ENCODE measurements at regions not wholly inside any gene's neighbourhood (a gene's known extent, or its start where the extent isn't known, plus 50 kb on each side); places are given as distances from the start of the nearest gene placed in this dataset.

DNA sequence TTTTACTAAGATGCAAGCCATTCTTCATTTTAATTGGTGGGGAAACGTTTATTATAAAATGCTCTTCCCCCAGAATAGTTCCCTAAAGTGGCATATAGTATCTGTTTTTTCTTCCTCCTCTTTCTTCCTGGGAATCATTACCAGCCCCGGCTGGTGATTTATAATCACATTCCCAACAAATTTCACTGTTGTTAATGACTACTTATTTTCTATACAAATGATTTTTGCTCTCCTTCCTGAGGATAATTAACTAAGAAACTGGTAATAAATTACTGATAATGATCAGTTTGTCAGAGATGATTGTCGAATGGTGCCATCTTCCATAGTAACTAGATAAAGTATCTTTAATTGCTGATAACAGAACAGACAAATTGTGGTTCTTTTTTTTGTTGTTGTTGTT, 785.5 kb upstream of the RBFOX1 start:
- ChIA-PET POLR2A (no interaction called here), CTCF (no interaction called here)
- Mint-ChIP-seq H3K4me3 (no peak overlapping the region), H3K36me3 (ENCODE audit: low read depth) (no peaks in the 10 kb centered on the region), H3K27ac (no peak overlapping the region), H3K9me3 (peaks cover 10% of the 10 kb centered on the region), H3K27me3 (no peaks in the 10 kb centered on the region), H3K4me1 (no peaks in the 10 kb centered on the region)
- no peak for DNase-seq

DNA sequence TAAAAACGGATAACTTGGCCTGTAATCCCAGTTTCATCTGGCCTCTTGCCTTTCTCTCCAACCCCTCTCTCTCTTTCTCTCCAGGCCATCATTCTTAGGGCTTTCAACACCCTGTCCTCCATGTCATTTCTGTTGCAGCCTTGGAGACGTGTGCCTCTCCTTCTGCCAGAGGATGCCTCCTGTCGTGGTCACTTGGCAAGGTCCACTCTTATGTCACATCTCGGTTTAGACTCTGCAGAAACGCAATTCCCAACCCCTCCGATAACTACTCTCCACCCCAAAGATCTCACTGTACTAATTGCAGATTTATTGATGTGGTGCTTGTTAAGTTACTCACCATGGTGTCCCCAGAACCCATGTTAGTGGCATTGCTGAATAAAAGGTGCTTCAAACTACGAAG, 787.3 kb upstream of the RBFOX1 start:
- Mint-ChIP-seq H3K27ac (no peak overlapping the region), H3K4me3 (no peak overlapping the region), H3K27me3 (no peaks in the 10 kb centered on the region), H3K36me3 (ENCODE audit: low read depth) (no peaks in the 10 kb centered on the region), H3K4me1 (no peaks in the 10 kb centered on the region), H3K9me3 (peaks cover 18% of the 10 kb centered on the region)
- ChIA-PET CTCF (no interaction called here), POLR2A (no interaction called here)
- DNase-seq, result no peak

DNA sequence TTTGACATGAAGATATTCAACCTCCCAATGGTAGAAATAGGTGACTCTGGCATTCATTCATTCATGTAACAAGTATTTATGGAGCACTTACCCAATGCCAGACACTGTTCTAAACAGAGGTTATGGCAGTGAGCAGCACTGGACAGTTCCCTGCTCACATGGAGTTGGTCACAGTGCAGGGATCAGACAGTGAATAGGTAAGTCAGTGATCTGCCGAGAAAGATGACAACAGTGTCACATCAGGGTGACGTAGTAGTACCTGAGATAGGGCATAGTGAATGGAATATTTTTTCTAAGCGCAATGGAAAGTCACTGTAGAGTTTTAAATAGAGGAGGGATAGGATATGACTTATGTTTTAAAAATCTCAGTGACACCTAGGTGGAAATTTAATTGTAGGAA, 791.4 kb upstream of the RBFOX1 start:
- Mint-ChIP-seq H3K4me3 (no peak overlapping the region), H3K4me1 (no peaks in the 10 kb centered on the region), H3K27me3 (no peaks in the 10 kb centered on the region), H3K36me3 (ENCODE audit: low read depth) (no peaks in the 10 kb centered on the region), H3K9me3 (peaks cover 12% of the 10 kb centered on the region), H3K27ac (no peak overlapping the region)
- no peak for DNase-seq
- ChIA-PET POLR2A (no interaction called here), CTCF (no interaction called here)

DNA sequence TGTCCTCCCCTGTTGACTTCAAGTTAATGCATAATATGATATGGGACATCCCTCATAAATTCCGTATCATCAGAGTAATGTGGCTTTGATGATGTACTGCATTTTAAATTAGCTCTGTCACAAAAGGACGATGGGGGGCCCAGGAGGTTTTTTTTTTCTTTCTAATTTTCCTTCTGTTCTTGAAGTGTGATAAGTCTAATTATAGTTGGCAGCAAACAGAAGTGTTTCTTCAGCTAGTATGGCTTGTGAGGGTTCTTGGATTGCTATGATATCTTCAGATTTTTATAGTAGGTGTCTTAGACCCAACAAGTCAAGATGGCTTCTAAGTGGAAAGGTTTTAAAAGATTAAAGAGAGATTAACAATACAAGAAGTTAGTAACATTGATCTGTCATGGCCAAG, 796.2 kb upstream of the RBFOX1 start:
- Mint-ChIP-seq H3K27me3 (no peaks in the 10 kb centered on the region), H3K36me3 (ENCODE audit: low read depth) (no peaks in the 10 kb centered on the region), H3K9me3 (peaks cover 12% of the 10 kb centered on the region), H3K4me3 (no peak overlapping the region), H3K4me1 (no peaks in the 10 kb centered on the region), H3K27ac (no peak overlapping the region)
- ChIA-PET CTCF (no interaction called here), POLR2A (no interaction called here)
- DNase-seq, result no peak

DNA sequence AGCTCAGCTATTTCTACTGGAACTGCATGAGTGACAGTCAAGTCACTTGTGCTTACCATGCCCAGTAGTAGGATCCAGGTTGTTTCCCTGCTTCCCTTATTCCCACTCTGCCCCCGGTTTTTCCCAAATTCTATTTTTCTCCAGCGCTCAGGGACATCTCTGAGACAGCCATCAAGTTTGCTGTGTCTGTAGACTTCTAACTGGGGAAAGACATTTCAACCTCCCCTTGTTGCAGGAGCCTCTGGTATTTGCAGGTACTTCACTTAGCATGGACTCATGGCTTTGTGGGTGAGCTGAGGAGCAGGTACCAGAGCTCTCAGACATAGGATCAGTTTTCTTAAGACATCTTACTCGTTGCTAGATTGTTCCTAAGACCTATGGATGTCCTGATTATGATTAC, 801.6 kb upstream of the RBFOX1 start:
- H3K9me3 Mint-ChIP-seq, result peaks cover 18% of the 10 kb centered on the region
- POLR2A ChIA-PET, result no interaction called here

DNA sequence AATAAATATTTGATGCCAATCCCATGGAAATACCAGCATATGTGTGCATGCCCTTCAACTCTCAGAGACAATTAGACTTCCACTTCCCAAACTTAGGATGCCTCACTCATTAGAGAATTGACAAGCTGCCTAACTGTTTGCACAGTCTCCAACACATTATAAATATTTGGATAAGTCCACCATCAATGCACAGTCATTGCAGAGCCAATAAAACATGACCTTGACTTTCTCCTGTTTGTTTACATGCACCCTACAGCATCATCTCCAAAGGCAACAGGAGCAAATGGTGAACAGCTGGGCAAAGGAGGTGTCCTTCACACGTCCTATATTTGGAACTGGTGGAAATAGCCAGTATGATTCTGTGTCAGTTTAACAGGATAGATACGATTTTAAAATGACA, 804.4 kb upstream of the RBFOX1 start:
- POLR2A ChIA-PET, result no interaction called here
- Mint-ChIP-seq H3K27me3 (no peaks in the 10 kb centered on the region), H3K36me3 (ENCODE audit: low read depth) (no peaks in the 10 kb centered on the region), H3K4me1 (no peaks in the 10 kb centered on the region), H3K27ac (no peak overlapping the region), H3K4me3 (no peak overlapping the region), H3K9me3 (peaks cover 21% of the 10 kb centered on the region)
- CTCF ChIA-PET, result no interaction called here
- DNase-seq, result no peak

More for the DNA sequence above, 801.6 kb upstream of the RBFOX1 start:
- Mint-ChIP-seq H3K4me1 (no peaks in the 10 kb centered on the region), H3K4me3 (no peak overlapping the region), H3K27ac (no peak overlapping the region), H3K27me3 (no peaks in the 10 kb centered on the region), H3K36me3 (ENCODE audit: low read depth) (no peaks in the 10 kb centered on the region)
- DNase-seq, result no peak
- CTCF ChIA-PET, result no interaction called here

DNA sequence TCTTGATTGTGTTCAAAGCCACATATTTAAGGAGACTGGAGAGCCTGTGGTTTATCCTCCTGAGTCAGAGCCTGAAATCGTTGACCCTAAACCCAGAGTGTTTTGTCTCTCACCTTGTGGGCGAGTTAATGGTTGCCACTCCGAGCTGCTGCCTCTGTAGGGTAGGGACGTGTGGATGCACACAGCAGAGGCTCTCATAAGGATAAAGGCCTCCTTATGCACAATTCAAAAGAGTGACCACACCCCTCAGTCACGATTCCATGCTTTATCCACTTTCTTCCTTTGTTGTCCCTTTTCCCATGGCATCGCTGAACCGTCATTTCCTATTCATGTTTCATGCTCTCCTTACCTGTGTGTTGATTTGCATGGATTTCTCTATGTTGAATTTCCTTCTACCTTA, 805.0 kb upstream of the RBFOX1 start:
- no peak for DNase-seq
- Mint-ChIP-seq H3K36me3 (ENCODE audit: low read depth) (no peaks in the 10 kb centered on the region), H3K4me3 (no peak overlapping the region), H3K27ac (no peak overlapping the region), H3K4me1 (no peaks in the 10 kb centered on the region), H3K9me3 (peaks cover 15% of the 10 kb centered on the region), H3K27me3 (no peaks in the 10 kb centered on the region)
- CTCF ChIA-PET, result no interaction called here
- POLR2A ChIA-PET, result no interaction called here

DNA sequence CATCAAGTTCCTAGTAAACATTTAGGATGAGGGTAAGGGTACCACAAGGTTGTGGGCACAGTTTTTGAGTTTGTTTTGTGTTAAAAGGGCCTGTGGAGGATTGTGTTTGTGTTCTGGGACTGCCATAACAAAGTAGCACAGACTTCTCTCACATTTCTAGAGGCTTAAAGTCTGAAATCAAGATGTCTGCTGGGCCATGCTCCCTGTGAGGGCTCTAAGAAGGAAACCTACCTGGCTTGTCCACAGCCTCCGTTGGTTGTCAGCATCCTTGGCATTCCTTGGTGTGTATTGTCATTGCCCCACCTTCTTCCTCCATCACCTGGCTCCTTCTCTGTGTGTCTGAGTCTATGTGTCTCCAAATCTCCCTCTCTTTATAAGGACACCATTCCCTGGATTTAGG, 808.1 kb upstream of the RBFOX1 start:
- ChIA-PET POLR2A (no interaction called here), CTCF (no interaction called here)
- DNase-seq, result no peak
- no peaks in the 10 kb centered on the region for H3K36me3 Mint-ChIP-seq (ENCODE audit: low read depth)
- H3K4me3 Mint-ChIP-seq, result no peak overlapping the region
- H3K4me1 Mint-ChIP-seq, result no peaks in the 10 kb centered on the region
- H3K27ac Mint-ChIP-seq, result no peak overlapping the region
- H3K9me3 Mint-ChIP-seq, result peaks cover 5% of the 10 kb centered on the region
- H3K27me3 Mint-ChIP-seq, result no peaks in the 10 kb centered on the region

DNA sequence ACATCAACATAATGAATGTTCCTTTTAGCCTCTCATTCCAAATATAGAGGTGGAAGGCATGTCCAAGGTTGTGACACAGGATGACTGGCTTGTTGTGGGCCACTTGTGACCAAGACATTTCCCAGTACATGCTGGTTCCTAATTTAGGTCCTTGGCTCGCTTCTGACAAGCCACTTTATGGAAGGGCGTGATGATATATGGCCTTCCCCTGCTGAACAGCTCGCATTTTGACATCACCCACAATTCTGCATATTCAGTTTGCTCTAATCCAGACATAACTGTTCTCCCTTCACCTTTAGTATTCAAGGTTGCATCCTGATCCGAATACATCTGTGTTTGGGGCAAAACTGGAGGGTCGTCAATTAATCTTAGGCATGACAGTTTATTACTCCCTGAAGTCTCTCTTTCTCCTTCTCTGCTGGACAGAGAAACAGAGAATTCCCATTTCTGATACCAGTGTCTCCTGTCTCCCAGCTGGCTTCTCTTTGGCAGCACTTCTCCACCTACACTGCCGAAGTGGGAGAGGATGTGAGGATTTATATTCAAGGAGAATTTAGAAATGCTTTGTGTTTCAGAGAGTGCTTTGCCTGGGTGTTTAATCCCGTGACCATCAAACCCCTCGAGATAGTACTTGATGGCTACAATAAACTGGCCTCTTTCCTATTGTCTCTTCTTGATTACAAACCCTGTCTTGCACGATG, 815.5 kb upstream of the RBFOX1 start:
- POLR2A ChIA-PET, result no interaction called here

DNA sequence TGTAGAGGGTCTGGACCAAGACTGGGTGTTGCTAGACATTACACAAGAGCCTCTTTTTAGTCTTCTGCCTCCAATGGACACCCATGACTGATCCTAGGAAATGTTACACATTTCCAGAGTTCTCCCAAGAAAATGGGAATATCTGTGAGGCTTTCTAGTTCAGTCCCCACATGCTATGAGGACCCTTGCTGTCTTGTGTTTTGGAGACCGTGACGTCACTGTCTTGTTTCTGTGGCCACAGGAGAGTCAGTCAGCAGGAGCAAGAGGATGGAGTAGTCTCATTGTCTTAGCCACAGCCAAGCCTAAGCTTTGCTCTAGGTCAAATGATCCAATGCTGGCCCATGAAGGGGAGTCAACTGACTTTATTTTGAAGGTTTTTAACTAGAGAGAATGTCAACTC, 820.1 kb upstream of the RBFOX1 start:
- ChIA-PET POLR2A (no interaction called here), CTCF (no interaction called here)
- H3K9me3 Mint-ChIP-seq, result peaks cover 11% of the 10 kb centered on the region
- no peaks in the 10 kb centered on the region for H3K4me1 Mint-ChIP-seq
- no peak for DNase-seq
- H3K27me3 Mint-ChIP-seq, result no peaks in the 10 kb centered on the region
- no peak overlapping the region for H3K27ac Mint-ChIP-seq
- H3K36me3 Mint-ChIP-seq (ENCODE audit: low read depth), result no peaks in the 10 kb centered on the region
- H3K4me3 Mint-ChIP-seq, result no peak overlapping the region

More for the DNA sequence above, 815.5 kb upstream of the RBFOX1 start:
- H3K27ac Mint-ChIP-seq, result no peak overlapping the region
- H3K4me3 Mint-ChIP-seq, result no peak overlapping the region
- no peaks in the 10 kb centered on the region for H3K4me1 Mint-ChIP-seq
- DNase-seq, result no peak
- no peaks in the 10 kb centered on the region for H3K36me3 Mint-ChIP-seq (ENCODE audit: low read depth)
- no peaks in the 10 kb centered on the region for H3K27me3 Mint-ChIP-seq
- CTCF ChIA-PET, result no interaction called here
- peaks cover 21% of the 10 kb centered on the region for H3K9me3 Mint-ChIP-seq

DNA sequence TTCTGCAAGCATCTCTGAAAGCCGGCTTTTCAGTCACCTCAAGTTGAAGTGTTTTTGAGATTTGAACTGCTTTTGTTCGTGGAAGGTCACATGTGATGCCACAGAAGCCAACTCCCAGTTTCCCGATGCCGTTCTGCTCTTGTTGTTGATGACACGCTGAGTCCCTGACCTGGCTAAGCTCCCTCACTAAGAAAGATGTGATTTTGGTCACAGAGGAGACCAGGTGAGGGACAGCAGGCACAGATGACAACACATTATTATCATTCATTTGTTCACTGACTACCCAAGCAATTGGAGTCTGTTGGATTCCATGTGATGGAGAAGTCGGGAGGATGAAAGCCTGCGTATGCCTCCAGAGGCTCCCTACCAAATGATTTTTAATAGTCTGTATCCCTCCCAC, 822.4 kb upstream of the RBFOX1 start:
- Mint-ChIP-seq H3K36me3 (ENCODE audit: low read depth) (no peaks in the 10 kb centered on the region), H3K9me3 (peaks cover 20% of the 10 kb centered on the region), H3K27me3 (no peaks in the 10 kb centered on the region), H3K4me3 (no peak overlapping the region), H3K27ac (no peak overlapping the region), H3K4me1 (no peaks in the 10 kb centered on the region)
- POLR2A ChIA-PET, result no interaction called here
- CTCF ChIA-PET, result no interaction called here
- no peak for DNase-seq

DNA sequence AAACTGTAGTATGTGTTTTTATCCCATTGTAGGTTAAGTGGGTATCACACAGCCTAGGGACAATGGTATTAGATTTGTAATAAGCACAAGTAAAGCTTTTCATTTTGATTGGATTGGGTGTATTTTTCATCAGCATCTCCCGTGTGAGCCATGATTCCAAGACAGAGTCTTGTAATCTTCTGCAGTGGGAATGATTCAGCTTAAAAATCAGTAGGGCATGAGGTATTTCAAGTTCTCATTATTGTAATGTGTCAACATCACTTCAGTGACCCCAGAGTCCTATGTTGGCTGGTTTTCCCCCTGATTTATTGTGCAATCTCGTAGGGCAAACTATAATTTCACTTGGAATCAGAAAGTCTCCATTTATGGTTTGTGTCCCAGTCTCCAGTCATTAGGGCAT, 833.2 kb upstream of the RBFOX1 start:
- Mint-ChIP-seq H3K27ac (no peak overlapping the region), H3K4me3 (no peak overlapping the region), H3K4me1 (no peaks in the 10 kb centered on the region), H3K36me3 (ENCODE audit: low read depth) (no peaks in the 10 kb centered on the region), H3K27me3 (no peaks in the 10 kb centered on the region), H3K9me3 (peaks cover 11% of the 10 kb centered on the region)
- POLR2A ChIA-PET, result no interaction called here
- CTCF ChIA-PET, result no interaction called here
- no peak for DNase-seq

DNA sequence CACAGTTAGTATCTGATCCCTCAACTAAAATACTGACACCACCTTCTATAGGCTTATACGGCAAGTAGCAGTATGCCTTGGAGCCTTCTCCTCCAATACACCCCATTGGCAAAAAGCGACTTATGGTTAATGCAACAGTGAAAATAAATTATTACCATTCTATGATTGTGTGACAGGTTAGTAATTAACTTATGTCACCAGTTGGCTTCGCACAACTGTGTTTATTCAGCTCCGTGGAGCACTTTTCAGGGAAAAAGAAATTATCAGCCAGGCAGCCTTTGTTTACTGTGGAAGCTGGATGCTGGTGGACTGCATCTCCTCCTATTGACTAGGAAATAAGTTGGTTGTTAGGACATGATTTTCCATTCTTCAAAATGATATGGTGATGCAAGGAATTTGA, 833.8 kb upstream of the RBFOX1 start:
- Mint-ChIP-seq H3K36me3 (ENCODE audit: low read depth) (no peaks in the 10 kb centered on the region), H3K4me3 (no peak overlapping the region), H3K9me3 (peaks cover 13% of the 10 kb centered on the region), H3K27ac (no peak overlapping the region), H3K4me1 (no peaks in the 10 kb centered on the region), H3K27me3 (no peaks in the 10 kb centered on the region)
- POLR2A ChIA-PET, result no interaction called here
- CTCF ChIA-PET, result no interaction called here
- DNase-seq, result no peak

DNA sequence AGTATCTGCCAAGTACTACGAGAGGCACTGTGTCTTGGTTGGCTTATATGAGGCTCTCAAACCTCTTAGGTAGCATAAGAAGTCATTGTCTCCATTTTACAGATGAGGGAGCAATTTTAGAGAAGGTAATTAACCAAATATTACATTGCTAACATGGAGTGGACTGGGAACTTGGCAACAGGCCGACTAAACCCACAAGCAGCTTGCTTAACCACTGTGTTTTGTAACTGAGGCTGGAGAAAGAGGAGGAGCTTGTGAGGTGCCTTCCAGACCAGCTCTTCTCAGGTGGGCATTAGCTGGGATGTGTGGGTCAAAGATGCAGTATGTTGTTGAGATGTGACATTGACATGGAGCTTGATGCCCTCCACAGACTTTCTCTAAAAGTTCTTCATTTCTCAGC, 835.6 kb upstream of the RBFOX1 start:
- Mint-ChIP-seq H3K27me3 (no peaks in the 10 kb centered on the region), H3K4me3 (no peak overlapping the region), H3K36me3 (ENCODE audit: low read depth) (no peaks in the 10 kb centered on the region), H3K9me3 (peaks cover 13% of the 10 kb centered on the region), H3K27ac (no peak overlapping the region), H3K4me1 (no peaks in the 10 kb centered on the region)
- POLR2A ChIA-PET, result no interaction called here
- CTCF ChIA-PET, result no interaction called here
- DNase-seq, result no peak
